ENCODE measurements at regions not wholly inside any gene's neighbourhood (a gene's known extent, or its start where the extent isn't known, plus 50 kb on each side); places are given as distances from the start of the nearest gene placed in this dataset.

DNA sequence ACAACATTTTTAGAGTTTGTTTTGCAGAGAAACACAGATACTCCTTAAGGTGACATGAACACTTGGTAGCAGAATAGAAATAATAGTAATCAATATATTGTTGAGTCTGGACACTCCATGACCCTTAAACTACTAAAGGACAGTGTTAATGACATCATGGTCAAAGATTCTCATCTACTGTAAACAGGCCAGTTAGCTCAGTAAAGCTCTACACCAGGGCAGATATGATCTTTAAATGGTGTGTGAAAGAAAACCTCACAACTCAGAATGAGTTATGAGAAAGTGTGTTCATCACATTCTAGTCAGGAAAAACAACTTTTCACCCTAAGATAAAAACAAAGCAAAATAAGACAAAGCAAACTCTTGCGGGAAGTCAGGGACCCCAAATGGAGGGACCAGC, 58.1 kb upstream of the ADAMTS5 start:
- H3K4me3 ChIP-seq (ENCODE audit: low read depth, low read length), result no peak overlapping the region
- no peak for TF ChIP-seq CTCF (IDR thresholded peaks at IDR 0.05; ENCODE audit: insufficient read depth, low read length, missing control alignments)
- POLR2A ChIA-PET, result no interaction called here
- CTCF ChIA-PET, result interaction anchor here (1.2 kb wide), 1 partner anchor 143 kb away, joined by 3 read pairs; no protein-coding TSS in a partner anchor
- DNase-seq (ENCODE audit: low read depth, low spot score), result no peak

GRCh38 chr21:27024301-27024700, 57.4 kb upstream of the ADAMTS5 start:
- no peak overlapping the region for H3K4me3 ChIP-seq (ENCODE audit: low read depth, low read length)
- TF ChIP-seq CTCF (IDR thresholded peaks at IDR 0.05; ENCODE audit: insufficient read depth, low read length, missing control alignments), result no peak
- ChIA-PET CTCF (interaction anchor here (1.2 kb wide), 1 partner anchor 142 kb away, joined by 3 read pairs; no protein-coding TSS in a partner anchor), POLR2A (no interaction called here)
- DNase-seq (ENCODE audit: low read depth, low spot score), result peak; percentile 72

GRCh38 chr21:27023186-27023585, 56.3 kb upstream of the ADAMTS5 start:
- no peak for TF ChIP-seq CTCF (IDR thresholded peaks at IDR 0.05; ENCODE audit: insufficient read depth, low read length, missing control alignments)
- no peak overlapping the region for H3K4me3 ChIP-seq (ENCODE audit: low read depth, low read length)
- CTCF ChIA-PET, result no interaction called here
- DNase-seq (ENCODE audit: low read depth, low spot score), result no peak
- POLR2A ChIA-PET, result no interaction called here

- CTCF ChIA-PET, result no interaction called here
- POLR2A ChIA-PET, result no interaction called here
- no peak for DNase-seq (ENCODE audit: low read depth, low spot score)
- no peak overlapping the region for H3K4me3 ChIP-seq (ENCODE audit: low read depth, low read length)
- no peak for TF ChIP-seq CTCF (IDR thresholded peaks at IDR 0.05; ENCODE audit: insufficient read depth, low read length, missing control alignments)
Measured at GRCh38 chr21:27021801-27022200, 54.9 kb upstream of the ADAMTS5 start.

DNA sequence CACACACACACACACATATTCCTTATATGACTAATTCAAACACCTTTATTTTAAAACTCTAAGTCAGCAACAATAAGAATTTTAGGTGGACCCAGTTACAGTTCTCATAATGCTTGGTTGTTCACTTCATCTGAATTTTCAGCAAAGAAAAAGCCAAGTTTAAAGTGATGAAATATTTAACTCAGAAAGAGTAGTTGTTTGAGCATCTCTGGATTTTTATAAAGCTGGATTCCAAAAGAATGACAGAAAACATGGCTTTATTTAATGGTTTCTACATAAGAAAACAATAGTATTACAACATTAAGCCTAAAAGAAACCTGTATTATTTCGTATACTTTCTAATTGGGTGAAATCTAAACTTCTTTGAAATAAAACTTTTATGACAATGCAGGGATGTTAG, 54.2 kb upstream of the ADAMTS5 start:
- TF ChIP-seq CTCF (IDR thresholded peaks at IDR 0.05; ENCODE audit: insufficient read depth, low read length, missing control alignments), result no peak
- ChIA-PET CTCF (no interaction called here), POLR2A (no interaction called here)
- H3K4me3 ChIP-seq (ENCODE audit: low read depth, low read length), result no peak overlapping the region
- no peak for DNase-seq (ENCODE audit: low read depth, low spot score)

DNA sequence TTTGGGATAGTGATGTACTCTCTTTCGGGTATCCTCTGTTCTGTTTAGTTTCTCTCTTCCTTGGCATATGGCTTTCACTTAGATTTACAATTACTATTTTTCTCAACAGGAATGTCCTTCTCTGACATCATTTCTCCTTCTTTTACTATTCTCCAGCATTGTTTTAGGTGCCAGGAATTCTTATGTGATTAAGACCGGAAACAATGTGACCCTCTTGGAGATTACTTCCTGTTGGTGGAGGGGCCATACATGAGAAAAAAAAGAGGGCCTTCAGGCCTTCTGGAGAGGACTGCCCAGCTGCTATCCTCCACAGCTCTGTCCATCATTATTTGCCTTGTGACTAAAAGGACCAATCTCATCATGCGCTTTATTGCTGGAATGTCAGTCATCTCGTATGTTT, 50.4 kb upstream of the ADAMTS5 start:
- H3K4me3 ChIP-seq (ENCODE audit: low read depth, low read length), result no peak overlapping the region
- CTCF ChIA-PET, result interaction anchor here (0.9 kb wide), 1 partner anchor 85 kb away, joined by 3 read pairs; no protein-coding TSS in a partner anchor
- POLR2A ChIA-PET, result no interaction called here
- no peak for TF ChIP-seq CTCF (IDR thresholded peaks at IDR 0.05; ENCODE audit: insufficient read depth, low read length, missing control alignments)
- DNase-seq (ENCODE audit: low read depth, low spot score), result no peak

Data from AG04449 (cell line).